IMR-90 (cell line): ENCODE measurements at regions not wholly inside any gene's neighbourhood (a gene's known extent, or its start where the extent isn't known, plus 50 kb on each side); places are given as distances from the start of the nearest gene placed in this dataset.

Experiments
- ATAC-seq: fragments of 200-7000 bp; cut with Tn5 transposase; 2 replicates; pipeline ENCODE4 v1.9.1; 2020; ENCODE audit warnings: low read depth, mild to moderate bottlenecking, moderate library complexity
- BruUV-seq: library from RNA; stranded (reverse); fragments of 400-500 nt; replicated peaks from 2 replicates; lab custom pipeline; 2021; lab: Mats Ljungman, UMichigan
- CTCF ChIA-PET: fragments of 300-600 bp; formaldehyde crosslinking; extraction: SDS; loops from one replicate; lab custom pipeline; 2021; ENCODE audit warnings: antibody characterized with exemption; lab: Yijun Ruan, JAX
- POLR2A ChIA-PET: fragments of 300-600 bp; sonication (Branson Sonifier 250); formaldehyde crosslinking; loops from one replicate; lab custom pipeline; 2022; ENCODE audit warnings: antibody characterized with exemption; ENCODE audit not compliant: unreplicated experiment; lab: Charles Lee
- DNase-seq: peaks from one replicate; pipeline ENCODE4 v3.0.0; 2013
- H2AFZ ChIP-seq: replicated peaks from 2 replicates; pipeline ENCODE3; 2013; ENCODE audit warnings: low read length, mild to moderate bottlenecking; ENCODE audit not compliant: poor library complexity
- H2AK5ac ChIP-seq: 2 replicates; pipeline ENCODE4 v1.6.1; 2013; ENCODE audit warnings: low read depth, low read length, inconsistent platforms
- H2AK9ac ChIP-seq: replicated peaks from 2 replicates; pipeline ENCODE3; 2013; ENCODE audit warnings: mild to moderate bottlenecking, low read depth, low read length, moderate library complexity; ENCODE audit not compliant: poor library complexity
- H2BK120ac ChIP-seq: 2 replicates; pipeline ENCODE4 v1.6.1; 2013; ENCODE audit warnings: low read depth, low read length, inconsistent platforms
- H2BK15ac ChIP-seq: 3 replicates; pipeline ENCODE4 v1.6.1; 2013; ENCODE audit warnings: low read depth, low read length, inconsistent platforms
- H2BK20ac ChIP-seq: 2 replicates; pipeline ENCODE4 v1.6.1; 2013; ENCODE audit warnings: low read depth, mild to moderate bottlenecking, inconsistent platforms, low read length, moderate library complexity
- H2BK5ac ChIP-seq: 2 replicates; pipeline ENCODE4 v1.6.1; 2013; ENCODE audit warnings: mild to moderate bottlenecking, low read depth, low read length, inconsistent platforms; ENCODE audit not compliant: poor library complexity, severe bottlenecking
- H3K14ac ChIP-seq: replicated peaks from 2 replicates; pipeline ENCODE4 v1.6.1; 2013; ENCODE audit warnings: low read depth, low read length, inconsistent platforms
- H3K18ac ChIP-seq: 2 replicates; pipeline ENCODE4 v1.6.1; 2013; ENCODE audit warnings: low read depth, low read length, control low read depth
- H3K23ac ChIP-seq: 2 replicates; pipeline ENCODE4 v1.6.1; 2013; ENCODE audit warnings: low read depth, low read length, inconsistent platforms
- H3K27ac ChIP-seq: 2 replicates; pipeline ENCODE4 v1.5.1; 2013; ENCODE audit warnings: mild to moderate bottlenecking, control low read depth, low read length; ENCODE audit not compliant: insufficient read depth
- H3K27me3 ChIP-seq: 2 replicates; pipeline ENCODE4 v1.6.1; 2013; ENCODE audit warnings: low read length; ENCODE audit not compliant: control insufficient read depth, insufficient read depth
- H3K36me3 ChIP-seq: 2 replicates; pipeline ENCODE4 v1.6.1; 2013; ENCODE audit warnings: low read length, mixed read lengths; ENCODE audit not compliant: control insufficient read depth, insufficient read depth
- H3K4ac ChIP-seq: 2 replicates; pipeline ENCODE4 v1.6.1; 2013; ENCODE audit warnings: low read depth, low read length, inconsistent platforms
- H3K4me1 ChIP-seq: 2 replicates; pipeline ENCODE4 v1.6.1; 2013; ENCODE audit warnings: low read length, mixed read lengths; ENCODE audit not compliant: control insufficient read depth, insufficient read depth
- H3K4me2 ChIP-seq: 2 replicates; pipeline ENCODE4 v1.6.1; 2013; ENCODE audit warnings: low read depth, mild to moderate bottlenecking, control low read depth, low read length, moderate library complexity
- H3K4me3 ChIP-seq: 2 replicates; pipeline ENCODE4 v1.5.1; 2013; ENCODE audit warnings: low read depth, mild to moderate bottlenecking, control low read depth, low read length, moderate library complexity; ENCODE audit not compliant: insufficient read depth
- H3K56ac ChIP-seq: 2 replicates; pipeline ENCODE4 v1.6.1; 2013; ENCODE audit warnings: low read length, inconsistent platforms; ENCODE audit not compliant: insufficient read depth; ENCODE audit errors: extremely low read depth
- H3K79me1 ChIP-seq, 2 experiments: 2 replicates each; pipeline ENCODE4 v1.6.1; 2013; ENCODE audit warnings: low read length in 2 of 2, inconsistent platforms in 1 of 2, low read depth in 1 of 2
- H3K9ac ChIP-seq: 2 replicates; pipeline ENCODE4 v1.6.1; 2013; ENCODE audit warnings: low read depth, low read length, control low read depth
- H3K9me1 ChIP-seq: 2 replicates; pipeline ENCODE4 v1.6.1; 2013; ENCODE audit warnings: low read length, inconsistent platforms; ENCODE audit not compliant: insufficient read depth
- H3K9me3 ChIP-seq: 2 replicates; pipeline ENCODE4 v1.6.1; 2013; ENCODE audit warnings: low read length; ENCODE audit not compliant: control insufficient read depth, insufficient read depth
- H4K20me1 ChIP-seq: 2 replicates; pipeline ENCODE4 v1.6.1; 2013; ENCODE audit warnings: low read length, inconsistent platforms; ENCODE audit not compliant: insufficient read depth
- H4K5ac ChIP-seq: 2 replicates; pipeline ENCODE4 v1.6.1; 2013; ENCODE audit warnings: mild to moderate bottlenecking, low read depth, low read length, control low read depth
- H4K8ac ChIP-seq, 2 experiments: 2 replicates each; pipeline ENCODE4 v1.6.1; 2013; ENCODE audit warnings: low read depth in 2 of 2, low read length in 2 of 2, control low read depth in 1 of 2, inconsistent platforms in 1 of 2
- H4K91ac ChIP-seq: 2 replicates; pipeline ENCODE4 v1.6.1; 2013; ENCODE audit warnings: low read depth, low read length, inconsistent platforms; ENCODE audit not compliant: insufficient read depth
- CHD1 ChIP-seq: IDR thresholded peaks from 2 replicates; pipeline ENCODE4 v1.6.1; 2012; ENCODE audit warnings: low read depth, low read length, improper control_type of control experiment
- POLR2A ChIP-seq: IDR thresholded peaks from 2 replicates; pipeline ENCODE4 v1.6.1; 2012; ENCODE audit warnings: mild to moderate bottlenecking, low read depth, low read length
- WGBS, 2 experiments: methylation state at CpG; one replicate each; pipeline versions ENCODE4 v1.1.5 to v1.1.7; 2013; ENCODE audit warnings: missing lambda C conversion rate in 2 of 2; ENCODE audit not compliant: insufficient read length in 1 of 2; ENCODE audit errors: extremely low coverage in 2 of 2; 5-methylcytosine and 5-hydroxymethylcytosine counted together
- dilution Hi-C: fragments of 300-500 bp; cut with HindIII; formaldehyde crosslinking; loops from one replicate; pipeline ENCODE4 v1.14.3; 2018; ENCODE audit warnings: low sequenced_read_pairs; ENCODE audit not compliant: unreplicated experiment
- in situ Hi-C: fragments of 300-500 bp; cut with MboI; formaldehyde crosslinking; loops from 3 replicates; pipeline ENCODE4 v1.14.3; 2019; ENCODE audit warnings: low sequenced_read_pairs, inconsistent platforms, mixed read lengths
- intact Hi-C: fragments of 100-400 bp; cut with micrococcal nuclease; formaldehyde crosslinking; loops from 2 replicates; pipeline ENCODE4 v1.10.0; 2022
- TF ChIP-seq, protein P1 (sequence below): conservative IDR thresholded peaks from 2 replicates; pipeline ENCODE4 v1.5.1; 2012; ENCODE audit warnings: mild to moderate bottlenecking, low read depth, low read length, improper control_type of control experiment

DNA sequence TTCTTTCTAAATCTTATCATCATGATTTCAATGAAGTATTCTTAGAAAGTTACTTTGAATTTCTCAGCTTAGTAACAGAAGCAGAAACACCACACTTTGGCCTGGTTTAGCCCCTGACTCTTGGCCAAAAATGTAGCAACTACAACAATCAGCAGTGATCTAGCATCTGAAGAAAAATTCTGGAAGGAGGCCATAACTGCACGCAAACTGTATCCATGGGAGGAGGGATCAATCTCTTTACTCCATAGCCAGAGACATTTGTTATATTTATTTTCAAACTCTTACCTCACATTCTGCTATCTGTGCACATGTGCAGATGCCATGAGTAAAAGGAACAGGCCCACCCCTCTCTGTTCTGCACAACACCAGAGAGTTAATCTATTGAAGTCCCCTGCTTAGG, 251.0 kb upstream of the P2RY1 start:
- TF ChIP-seq POLR2A (no peak), CHD1 (no peak)
- TF ChIP-seq, protein P1, sequence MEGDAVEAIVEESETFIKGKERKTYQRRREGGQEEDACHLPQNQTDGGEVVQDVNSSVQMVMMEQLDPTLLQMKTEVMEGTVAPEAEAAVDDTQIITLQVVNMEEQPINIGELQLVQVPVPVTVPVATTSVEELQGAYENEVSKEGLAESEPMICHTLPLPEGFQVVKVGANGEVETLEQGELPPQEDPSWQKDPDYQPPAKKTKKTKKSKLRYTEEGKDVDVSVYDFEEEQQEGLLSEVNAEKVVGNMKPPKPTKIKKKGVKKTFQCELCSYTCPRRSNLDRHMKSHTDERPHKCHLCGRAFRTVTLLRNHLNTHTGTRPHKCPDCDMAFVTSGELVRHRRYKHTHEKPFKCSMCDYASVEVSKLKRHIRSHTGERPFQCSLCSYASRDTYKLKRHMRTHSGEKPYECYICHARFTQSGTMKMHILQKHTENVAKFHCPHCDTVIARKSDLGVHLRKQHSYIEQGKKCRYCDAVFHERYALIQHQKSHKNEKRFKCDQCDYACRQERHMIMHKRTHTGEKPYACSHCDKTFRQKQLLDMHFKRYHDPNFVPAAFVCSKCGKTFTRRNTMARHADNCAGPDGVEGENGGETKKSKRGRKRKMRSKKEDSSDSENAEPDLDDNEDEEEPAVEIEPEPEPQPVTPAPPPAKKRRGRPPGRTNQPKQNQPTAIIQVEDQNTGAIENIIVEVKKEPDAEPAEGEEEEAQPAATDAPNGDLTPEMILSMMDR = no peak
- Histone ChIP-seq H3K23ac (no peak overlapping the region), H3K9ac (no peak overlapping the region), H2AK5ac (no peak overlapping the region), H3K4me2 (no peak overlapping the region), H3K9me1 (no peaks in the 10 kb centered on the region; the same call in 1 of the 2 replicates), H2BK5ac (no peak overlapping the region), H3K4ac (no peak overlapping the region), H3K79me1 (no peaks in the 10 kb centered on the region), H3K9me3 (no peaks in the 10 kb centered on the region), H3K18ac (no peak overlapping the region), H4K91ac (no peak overlapping the region), H3K4me1 (no peaks in the 10 kb centered on the region), H2BK20ac (no peak overlapping the region), H3K27me3 (peaks cover 6% of the 10 kb centered on the region), H4K5ac (no peak overlapping the region), H4K8ac (no peak overlapping the region), H3K14ac (no peak overlapping the region), H2BK15ac (no peak overlapping the region), H3K36me3 (no peaks in the 10 kb centered on the region), H2AFZ (no peak overlapping the region), H4K20me1 (no peaks in the 10 kb centered on the region), H2AK9ac (no peak overlapping the region), H2BK120ac (no peak overlapping the region), H3K56ac (no peak overlapping the region), H3K4me3 (no peak overlapping the region), H3K27ac (no peak overlapping the region)
- ChIA-PET POLR2A (no interaction called here), CTCF (no interaction called here)
- in situ Hi-C loops = no loop called here
- BruUV-seq = no TSS peak
- WGBS, 2 experiments = no CpG with 5 or more reads among the region's 1 CpG
- intact Hi-C loops = no loop called here
- ATAC-seq (no peak), DNase-seq (no peak)
- dilution Hi-C loops = no loop called here
